K562 (cell line): ENCODE measurements at regions not wholly inside any gene's neighbourhood (a gene's known extent, or its start where the extent isn't known, plus 50 kb on each side); places are given as distances from the start of the nearest gene placed in this dataset.
A peak's percentile ranks its signal among the peaks of the same experiment; 100 is the strongest.

Source experiments
- BCL6 ChIP-seq: fragments of 250-450 bp; sonication (Bioruptor Pico); IDR thresholded peaks from 2 replicates; pipeline ENCODE4 v1.4.0; 2020
- DACH1 ChIP-seq: fragments of 450-650 bp; IDR thresholded peaks from 2 replicates; pipeline ENCODE4 v1.6.1; 2018; ENCODE audit not compliant: partially characterized antibody
- EZH2 ChIP-seq: IDR thresholded peaks from 2 replicates; pipeline ENCODE4 v1.6.1; 2012; ENCODE audit warnings: low read depth, mild to moderate bottlenecking, inconsistent platforms, low read length, borderline replicate concordance
- FOXA3 ChIP-seq, 2 experiments: fragments of 450-650 bp in 1 of 2; sonication (generic) in 1 of 2; formaldehyde crosslinking; IDR thresholded peaks in 1 of 2; conservative IDR thresholded peaks in 1 of 2; 2 replicates each; pipeline versions ENCODE4 v1.4.0 to v1.8.0; 2020 to 2022; ENCODE audit warnings: mild to moderate bottlenecking in 2 of 2, missing genetic modification reagents in 1 of 2
- GTF2A2 ChIP-seq: IDR thresholded peaks from 2 replicates; pipeline ENCODE4 v1.6.1; 2016; ENCODE audit warnings: mild to moderate bottlenecking, missing genetic modification characterization, missing compliant biosample characterization
- HMG20A ChIP-seq: fragments of 450-650 bp; formaldehyde crosslinking; conservative IDR thresholded peaks from 2 replicates; pipeline ENCODE4 v1.4.0; 2020; ENCODE audit warnings: mild to moderate bottlenecking, mixed read lengths
- KDM5B ChIP-seq: fragments of 200-600 bp; sonication (generic); IDR thresholded peaks from 2 replicates; pipeline ENCODE4 v1.6.1; 2012; ENCODE audit warnings: low read depth, mild to moderate bottlenecking, moderate library complexity, low read length, control low read depth, inconsistent platforms; ENCODE audit not compliant: insufficient replicate concordance
- MCM5 ChIP-seq: fragments of 450-650 bp; IDR thresholded peaks from 2 replicates; pipeline ENCODE4 v1.6.1; 2016; ENCODE audit warnings: low read depth
- RBM15 ChIP-seq: fragments of 200-400 bp; formaldehyde crosslinking; IDR thresholded peaks from 2 replicates; pipeline ENCODE4 v1.6.1; 2018; ENCODE audit warnings: mild to moderate bottlenecking, low read length, moderate library complexity; ENCODE audit not compliant: insufficient read depth
- SETDB1 ChIP-seq: IDR thresholded peaks from one replicate; pipeline ENCODE4 v1.6.1; 2012; ENCODE audit warnings: low read length, control low read depth, inconsistent platforms
- ZNF408 ChIP-seq: fragments of 250-450 bp; sonication (Bioruptor Pico); IDR thresholded peaks from 2 replicates; pipeline ENCODE4 v1.4.0; 2020; ENCODE audit warnings: low read depth, mild to moderate bottlenecking, moderate library complexity
- ZNF79 ChIP-seq: fragments of 250-450 bp; sonication (Bioruptor Pico); IDR thresholded peaks from 2 replicates; pipeline ENCODE4 v1.4.0; 2020; ENCODE audit warnings: low read depth, mild to moderate bottlenecking, moderate library complexity
- TF ChIP-seq, protein P1 (sequence below): fragments of 250-450 bp; sonication (Bioruptor Pico); IDR thresholded peaks from 2 replicates; pipeline ENCODE4 v1.4.0; 2020
- TF ChIP-seq, protein P2 (sequence below): fragments of 450-650 bp; IDR thresholded peaks from 2 replicates; pipeline ENCODE4 v1.6.1; 2016
- TF ChIP-seq, protein P3 (sequence below): fragments of 450-650 bp; formaldehyde crosslinking; IDR thresholded peaks from 2 replicates; pipeline ENCODE4 v1.4.0; 2020; ENCODE audit warnings: mild to moderate bottlenecking, mixed read lengths
- TF ChIP-seq, protein P4 (sequence below): fragments of 200-800 bp; sonication (Bioruptor generic); IDR thresholded peaks from 2 replicates; pipeline ENCODE4 v1.6.1; 2017; ENCODE audit warnings: missing genetic modification characterization, missing compliant biosample characterization

DNA sequence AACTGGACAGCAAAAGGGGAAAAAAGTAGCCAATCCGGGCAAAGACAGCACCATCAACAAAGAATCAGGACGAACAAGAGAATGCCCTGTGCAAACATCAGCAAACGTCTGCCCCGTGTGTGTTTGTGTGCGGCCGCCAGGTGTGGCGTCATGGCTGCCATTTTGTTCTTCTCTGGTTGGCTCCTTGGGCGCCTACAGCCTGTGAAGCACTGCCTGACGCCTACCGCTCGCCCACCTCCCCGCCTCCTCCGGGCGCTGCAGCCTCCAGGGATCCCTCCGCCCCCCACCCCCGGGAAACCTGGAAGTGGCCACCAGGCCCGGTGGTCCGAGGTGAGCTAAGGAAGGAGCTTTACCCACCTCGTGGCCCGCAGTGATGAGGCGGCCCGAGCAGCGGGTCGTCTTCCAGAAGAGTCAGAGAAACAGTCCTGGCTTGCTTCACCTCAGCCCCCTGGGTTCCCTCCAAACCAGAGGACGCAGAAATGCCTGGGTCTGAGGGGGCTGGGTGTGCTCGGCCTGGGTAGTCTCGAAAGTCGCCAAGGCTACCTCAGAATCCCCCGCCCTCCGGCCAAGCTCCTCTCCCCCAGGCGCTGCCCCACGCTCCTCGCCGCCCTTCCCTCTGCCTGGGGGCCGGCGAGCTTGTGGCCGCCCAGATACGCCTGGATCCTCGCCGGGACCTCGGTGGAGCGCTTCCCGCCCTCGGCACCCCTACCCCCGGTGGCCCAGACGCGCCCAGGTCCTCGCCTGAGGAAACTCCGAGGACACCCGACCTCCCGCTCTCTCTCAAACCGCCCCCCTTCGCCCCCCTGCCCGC lies 61.8 kb upstream of the IL6 start (continued):
- TF ChIP-seq, protein P1, sequence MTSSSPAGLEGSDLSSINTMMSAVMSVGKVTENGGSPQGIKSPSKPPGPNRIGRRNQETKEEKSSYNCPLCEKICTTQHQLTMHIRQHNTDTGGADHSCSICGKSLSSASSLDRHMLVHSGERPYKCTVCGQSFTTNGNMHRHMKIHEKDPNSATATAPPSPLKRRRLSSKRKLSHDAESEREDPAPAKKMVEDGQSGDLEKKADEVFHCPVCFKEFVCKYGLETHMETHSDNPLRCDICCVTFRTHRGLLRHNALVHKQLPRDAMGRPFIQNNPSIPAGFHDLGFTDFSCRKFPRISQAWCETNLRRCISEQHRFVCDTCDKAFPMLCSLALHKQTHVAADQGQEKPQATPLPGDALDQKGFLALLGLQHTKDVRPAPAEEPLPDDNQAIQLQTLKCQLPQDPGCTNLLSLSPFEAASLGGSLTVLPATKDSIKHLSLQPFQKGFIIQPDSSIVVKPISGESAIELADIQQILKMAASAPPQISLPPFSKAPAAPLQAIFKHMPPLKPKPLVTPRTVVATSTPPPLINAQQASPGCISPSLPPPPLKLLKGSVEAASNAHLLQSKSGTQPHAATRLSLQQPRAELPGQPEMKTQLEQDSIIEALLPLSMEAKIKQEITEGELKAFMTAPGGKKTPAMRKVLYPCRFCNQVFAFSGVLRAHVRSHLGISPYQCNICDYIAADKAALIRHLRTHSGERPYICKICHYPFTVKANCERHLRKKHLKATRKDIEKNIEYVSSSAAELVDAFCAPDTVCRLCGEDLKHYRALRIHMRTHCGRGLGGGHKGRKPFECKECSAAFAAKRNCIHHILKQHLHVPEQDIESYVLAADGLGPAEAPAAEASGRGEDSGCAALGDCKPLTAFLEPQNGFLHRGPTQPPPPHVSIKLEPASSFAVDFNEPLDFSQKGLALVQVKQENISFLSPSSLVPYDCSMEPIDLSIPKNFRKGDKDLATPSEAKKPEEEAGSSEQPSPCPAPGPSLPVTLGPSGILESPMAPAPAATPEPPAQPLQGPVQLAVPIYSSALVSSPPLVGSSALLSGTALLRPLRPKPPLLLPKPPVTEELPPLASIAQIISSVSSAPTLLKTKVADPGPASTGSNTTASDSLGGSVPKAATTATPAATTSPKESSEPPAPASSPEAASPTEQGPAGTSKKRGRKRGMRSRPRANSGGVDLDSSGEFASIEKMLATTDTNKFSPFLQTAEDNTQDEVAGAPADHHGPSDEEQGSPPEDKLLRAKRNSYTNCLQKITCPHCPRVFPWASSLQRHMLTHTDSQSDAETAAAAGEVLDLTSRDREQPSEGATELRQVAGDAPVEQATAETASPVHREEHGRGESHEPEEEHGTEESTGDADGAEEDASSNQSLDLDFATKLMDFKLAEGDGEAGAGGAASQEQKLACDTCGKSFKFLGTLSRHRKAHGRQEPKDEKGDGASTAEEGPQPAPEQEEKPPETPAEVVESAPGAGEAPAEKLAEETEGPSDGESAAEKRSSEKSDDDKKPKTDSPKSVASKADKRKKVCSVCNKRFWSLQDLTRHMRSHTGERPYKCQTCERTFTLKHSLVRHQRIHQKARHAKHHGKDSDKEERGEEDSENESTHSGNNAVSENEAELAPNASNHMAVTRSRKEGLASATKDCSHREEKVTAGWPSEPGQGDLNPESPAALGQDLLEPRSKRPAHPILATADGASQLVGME = no peak
- TF ChIP-seq HMG20A (CRISPR knock-in tag) (no peak), MCM5 (no peak), DACH1 (no peak), ZNF408 (CRISPR knock-in tag) (no peak), EZH2 (no peak), ZNF79 (CRISPR knock-in tag) (no peak), SETDB1 (no peak), KDM5B (no peak), BCL6 (CRISPR knock-in tag) (no peak), FOXA3 (CRISPR knock-in tag; conservative IDR thresholded peaks at IDR 0.05 in 1 of 2, IDR thresholded peaks at IDR 0.05 in 1 of 2) (0 out of 4 replicates have a peak, but pooled peaks of 1 of the 2 experiments have one; percentile 28), RBM15 (no peak), GTF2A2 (no peak)
- TF ChIP-seq, protein P2, sequence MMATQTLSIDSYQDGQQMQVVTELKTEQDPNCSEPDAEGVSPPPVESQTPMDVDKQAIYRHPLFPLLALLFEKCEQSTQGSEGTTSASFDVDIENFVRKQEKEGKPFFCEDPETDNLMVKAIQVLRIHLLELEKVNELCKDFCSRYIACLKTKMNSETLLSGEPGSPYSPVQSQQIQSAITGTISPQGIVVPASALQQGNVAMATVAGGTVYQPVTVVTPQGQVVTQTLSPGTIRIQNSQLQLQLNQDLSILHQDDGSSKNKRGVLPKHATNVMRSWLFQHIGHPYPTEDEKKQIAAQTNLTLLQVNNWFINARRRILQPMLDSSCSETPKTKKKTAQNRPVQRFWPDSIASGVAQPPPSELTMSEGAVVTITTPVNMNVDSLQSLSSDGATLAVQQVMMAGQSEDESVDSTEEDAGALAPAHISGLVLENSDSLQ = no peak
- TF ChIP-seq, protein P3, sequence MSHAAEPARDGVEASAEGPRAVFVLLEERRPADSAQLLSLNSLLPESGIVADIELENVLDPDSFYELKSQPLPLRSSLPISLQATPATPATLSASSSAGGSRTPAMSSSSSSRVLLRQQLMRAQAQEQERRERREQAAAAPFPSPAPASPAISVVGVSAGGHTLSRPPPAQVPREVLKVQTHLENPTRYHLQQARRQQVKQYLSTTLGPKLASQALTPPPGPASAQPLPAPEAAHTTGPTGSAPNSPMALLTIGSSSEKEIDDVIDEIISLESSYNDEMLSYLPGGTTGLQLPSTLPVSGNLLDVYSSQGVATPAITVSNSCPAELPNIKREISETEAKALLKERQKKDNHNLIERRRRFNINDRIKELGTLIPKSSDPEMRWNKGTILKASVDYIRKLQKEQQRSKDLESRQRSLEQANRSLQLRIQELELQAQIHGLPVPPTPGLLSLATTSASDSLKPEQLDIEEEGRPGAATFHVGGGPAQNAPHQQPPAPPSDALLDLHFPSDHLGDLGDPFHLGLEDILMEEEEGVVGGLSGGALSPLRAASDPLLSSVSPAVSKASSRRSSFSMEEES = no peak
- TF ChIP-seq, protein P4, sequence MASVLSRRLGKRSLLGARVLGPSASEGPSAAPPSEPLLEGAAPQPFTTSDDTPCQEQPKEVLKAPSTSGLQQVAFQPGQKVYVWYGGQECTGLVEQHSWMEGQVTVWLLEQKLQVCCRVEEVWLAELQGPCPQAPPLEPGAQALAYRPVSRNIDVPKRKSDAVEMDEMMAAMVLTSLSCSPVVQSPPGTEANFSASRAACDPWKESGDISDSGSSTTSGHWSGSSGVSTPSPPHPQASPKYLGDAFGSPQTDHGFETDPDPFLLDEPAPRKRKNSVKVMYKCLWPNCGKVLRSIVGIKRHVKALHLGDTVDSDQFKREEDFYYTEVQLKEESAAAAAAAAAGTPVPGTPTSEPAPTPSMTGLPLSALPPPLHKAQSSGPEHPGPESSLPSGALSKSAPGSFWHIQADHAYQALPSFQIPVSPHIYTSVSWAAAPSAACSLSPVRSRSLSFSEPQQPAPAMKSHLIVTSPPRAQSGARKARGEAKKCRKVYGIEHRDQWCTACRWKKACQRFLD (CRISPR knock-in tag) = peak; percentile 75; the same call in 1 of the 2 replicates
